HFFc6 (cell line): ENCODE measurements at regions not wholly inside any gene's neighbourhood (a gene's known extent, or its start where the extent isn't known, plus 50 kb on each side); places are given as distances from the start of the nearest gene placed in this dataset.

Source experiments
- DNase-seq: peaks from one replicate; pipeline ENCODE4 v3.0.0-alpha.2; 2018
- H3K27ac Mint-ChIP-seq: 2 replicates; pipeline ENCODE4 v1.8.0; 2020; ENCODE audit warnings: mild to moderate bottlenecking, mixed read lengths
- H3K27me3 Mint-ChIP-seq: 2 replicates; pipeline ENCODE4 v1.8.0; 2021; ENCODE audit warnings: mild to moderate bottlenecking, moderate library complexity, mixed read lengths; ENCODE audit not compliant: insufficient read depth
- H3K36me3 Mint-ChIP-seq: 2 replicates; pipeline ENCODE4 v1.8.0; 2021; ENCODE audit warnings: low read depth, mixed read lengths
- H3K4me1 Mint-ChIP-seq: 2 replicates; pipeline ENCODE4 v1.8.0; 2020; ENCODE audit warnings: low read depth, mixed read lengths
- H3K4me3 Mint-ChIP-seq: 2 replicates; pipeline ENCODE4 v1.8.0; 2020; ENCODE audit warnings: mild to moderate bottlenecking, moderate library complexity, mixed read lengths
- H3K9me3 Mint-ChIP-seq: 2 replicates; pipeline ENCODE4 v1.8.0; 2020; ENCODE audit warnings: mild to moderate bottlenecking, mixed read lengths
- TF ChIP-seq, protein P1 (sequence below): fragments of 200-600 bp; sonication (generic); IDR thresholded peaks from 2 replicates; pipeline ENCODE4 v1.5.0; 2021; ENCODE audit warnings: antibody characterized with exemption, mild to moderate bottlenecking

GRCh38 chr2:147649998-147650397 is 194.8 kb upstream of the ACVR2A start:
- no peaks in the 10 kb centered on the region for H3K27me3 Mint-ChIP-seq
- no peak overlapping the region for H3K4me3 Mint-ChIP-seq
- TF ChIP-seq, protein P1, sequence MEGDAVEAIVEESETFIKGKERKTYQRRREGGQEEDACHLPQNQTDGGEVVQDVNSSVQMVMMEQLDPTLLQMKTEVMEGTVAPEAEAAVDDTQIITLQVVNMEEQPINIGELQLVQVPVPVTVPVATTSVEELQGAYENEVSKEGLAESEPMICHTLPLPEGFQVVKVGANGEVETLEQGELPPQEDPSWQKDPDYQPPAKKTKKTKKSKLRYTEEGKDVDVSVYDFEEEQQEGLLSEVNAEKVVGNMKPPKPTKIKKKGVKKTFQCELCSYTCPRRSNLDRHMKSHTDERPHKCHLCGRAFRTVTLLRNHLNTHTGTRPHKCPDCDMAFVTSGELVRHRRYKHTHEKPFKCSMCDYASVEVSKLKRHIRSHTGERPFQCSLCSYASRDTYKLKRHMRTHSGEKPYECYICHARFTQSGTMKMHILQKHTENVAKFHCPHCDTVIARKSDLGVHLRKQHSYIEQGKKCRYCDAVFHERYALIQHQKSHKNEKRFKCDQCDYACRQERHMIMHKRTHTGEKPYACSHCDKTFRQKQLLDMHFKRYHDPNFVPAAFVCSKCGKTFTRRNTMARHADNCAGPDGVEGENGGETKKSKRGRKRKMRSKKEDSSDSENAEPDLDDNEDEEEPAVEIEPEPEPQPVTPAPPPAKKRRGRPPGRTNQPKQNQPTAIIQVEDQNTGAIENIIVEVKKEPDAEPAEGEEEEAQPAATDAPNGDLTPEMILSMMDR: no peak
- H3K36me3 Mint-ChIP-seq: no peaks in the 10 kb centered on the region
- no peak for DNase-seq
- H3K9me3 Mint-ChIP-seq: peaks cover 42% of the 10 kb centered on the region
- no peak overlapping the region for H3K27ac Mint-ChIP-seq
- no peaks in the 10 kb centered on the region for H3K4me1 Mint-ChIP-seq

- TF ChIP-seq, protein P1: no peak
- H3K4me3 Mint-ChIP-seq: no peak overlapping the region
- H3K9me3 Mint-ChIP-seq: peaks cover 42% of the 10 kb centered on the region
- DNase-seq: no peak
- H3K27me3 Mint-ChIP-seq: no peaks in the 10 kb centered on the region
- H3K4me1 Mint-ChIP-seq: no peaks in the 10 kb centered on the region
- H3K36me3 Mint-ChIP-seq: no peaks in the 10 kb centered on the region
- no peak overlapping the region for H3K27ac Mint-ChIP-seq
Observed at GRCh38 chr2:147649286-147649685, 195.5 kb upstream of the ACVR2A start.

- Mint-ChIP-seq H3K27ac (no peak overlapping the region), H3K4me1 (no peaks in the 10 kb centered on the region), H3K9me3 (peaks cover 40% of the 10 kb centered on the region), H3K27me3 (no peaks in the 10 kb centered on the region), H3K36me3 (no peaks in the 10 kb centered on the region), H3K4me3 (no peak overlapping the region)
- TF ChIP-seq, protein P1: no peak
- DNase-seq: no peak
Observed at GRCh38 chr2:147648471-147648870, 196.4 kb upstream of the ACVR2A start.

DNA sequence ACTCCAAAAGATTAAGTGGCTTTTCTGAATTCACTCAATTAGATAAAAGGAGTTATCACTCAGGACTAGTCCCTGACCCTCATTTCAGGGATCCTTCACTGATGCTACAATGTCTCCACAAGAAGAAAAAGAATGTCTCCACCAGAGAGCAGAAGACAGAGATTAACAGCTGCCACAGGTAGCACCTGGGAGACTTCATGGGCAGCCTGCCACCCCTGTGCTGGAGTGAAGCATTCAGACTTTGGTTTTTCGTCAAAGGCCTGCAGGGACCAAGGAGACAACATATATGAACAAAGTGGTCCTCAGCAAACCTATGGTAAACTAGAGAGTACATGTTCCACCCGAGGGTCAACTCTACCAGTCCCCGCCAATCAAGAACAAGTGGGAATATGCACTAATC is 197.0 kb upstream of the ACVR2A start:
- Mint-ChIP-seq H3K27ac (no peak overlapping the region), H3K9me3 (peaks cover 40% of the 10 kb centered on the region), H3K27me3 (no peaks in the 10 kb centered on the region), H3K4me3 (no peak overlapping the region), H3K36me3 (no peaks in the 10 kb centered on the region), H3K4me1 (no peaks in the 10 kb centered on the region)
- TF ChIP-seq, protein P1: no peak
- DNase-seq: no peak

DNA sequence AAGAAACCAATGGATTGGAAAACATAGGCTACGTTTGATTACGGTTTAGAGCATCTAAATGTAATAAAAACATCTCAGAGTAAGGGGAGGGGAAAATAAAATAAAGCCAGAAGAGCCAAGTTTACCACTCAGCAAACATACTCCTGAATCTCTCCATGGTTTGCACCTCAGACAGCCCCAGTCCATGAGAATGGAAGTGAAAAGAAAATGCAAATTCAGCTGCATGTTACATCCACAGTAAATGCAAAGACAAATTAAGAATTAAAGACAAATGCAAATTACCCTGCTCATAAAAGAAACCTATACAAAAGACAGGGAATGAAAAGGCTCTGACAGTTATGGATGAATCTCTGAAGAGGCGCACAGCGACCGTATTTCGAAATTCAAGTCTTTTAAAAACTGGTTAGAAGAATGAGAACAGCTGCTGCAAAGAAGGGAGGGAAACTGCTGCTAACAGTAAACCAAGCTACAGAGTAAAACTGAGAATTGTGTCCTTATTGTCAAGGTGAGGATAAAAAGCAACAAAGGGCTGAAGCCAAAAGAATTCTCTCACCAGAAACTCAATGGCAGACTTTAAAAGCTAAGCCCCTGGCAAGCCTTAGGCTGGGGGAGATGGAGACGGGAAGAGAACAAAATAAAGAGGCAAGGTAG is 197.9 kb upstream of the ACVR2A start:
- Mint-ChIP-seq H3K4me3 (no peak overlapping the region), H3K4me1 (no peaks in the 10 kb centered on the region), H3K27ac (no peak overlapping the region)

More for the DNA sequence above, 197.9 kb upstream of the ACVR2A start:
- TF ChIP-seq, protein P1: no peak
- Mint-ChIP-seq H3K27me3 (no peaks in the 10 kb centered on the region), H3K9me3 (peaks cover 40% of the 10 kb centered on the region), H3K36me3 (no peaks in the 10 kb centered on the region)
- no peak for DNase-seq
